Natural killer cell (primary cell): ENCODE measurements at regions not wholly inside any gene's neighbourhood (a gene's known extent, or its start where the extent isn't known, plus 50 kb on each side); places are given as distances from the start of the nearest gene placed in this dataset.

Source experiments
- ATAC-seq, 3 donors: fragments of 150-1000 bp in 2 of 3; fragments of 200-7000 bp in 1 of 3; cut with Tn5 transposase; 1 replicate in 1 of 3; 2 replicates in 2 of 3; pipeline ENCODE4 v1.10.0; 2021; ENCODE audit warnings: mild to moderate bottlenecking in 2 of 3, moderate library complexity in 2 of 3
- DNase-seq, 2 donors: peaks; one replicate each; pipeline versions ENCODE4 v3.0.0 to v3.0.0-alpha.2; 2013 to 2021; ENCODE audit warnings: mixed read lengths in 1 of 2
- H3K27ac ChIP-seq: one replicate; pipeline ENCODE4 v1.5.1; 2013; ENCODE audit warnings: mild to moderate bottlenecking, low read length
- H3K27me3 ChIP-seq: one replicate; pipeline ENCODE4 v1.6.1; 2013; ENCODE audit warnings: low read length; ENCODE audit not compliant: control insufficient read depth, insufficient read depth
- H3K36me3 ChIP-seq: one replicate; pipeline ENCODE4 v1.6.1; 2013; ENCODE audit warnings: low read length; ENCODE audit not compliant: control insufficient read depth, insufficient read depth
- H3K4me1 ChIP-seq: one replicate; pipeline ENCODE4 v1.6.1; 2013; ENCODE audit warnings: low read length; ENCODE audit not compliant: control insufficient read depth, insufficient read depth
- H3K4me3 ChIP-seq: one replicate; pipeline ENCODE4 v1.5.1; 2013; ENCODE audit warnings: low read length
- H3K9me3 ChIP-seq: one replicate; pipeline ENCODE4 v1.6.1; 2013; ENCODE audit warnings: low read length; ENCODE audit not compliant: control insufficient read depth, insufficient read depth
- H3K27ac Mint-ChIP-seq, 2 donors: one replicate each; pipeline ENCODE4 v1.8.0; 2022; ENCODE audit warnings: mild to moderate bottlenecking in 2 of 2, mixed read lengths in 2 of 2, moderate library complexity in 1 of 2
- H3K27me3 Mint-ChIP-seq, 2 donors: one replicate each; pipeline ENCODE4 v1.8.0; 2022; ENCODE audit warnings: low read depth in 2 of 2, mixed read lengths in 2 of 2
- H3K36me3 Mint-ChIP-seq: one replicate; pipeline ENCODE4 v1.8.0; 2022; ENCODE audit warnings: mixed read lengths
- H3K4me1 Mint-ChIP-seq, 2 donors: one replicate each; pipeline ENCODE4 v1.8.0; 2022; ENCODE audit warnings: mixed read lengths in 2 of 2
- H3K4me3 Mint-ChIP-seq: one replicate; pipeline ENCODE4 v1.8.0; 2022; ENCODE audit warnings: mild to moderate bottlenecking, moderate library complexity, mixed read lengths
- H3K9me3 Mint-ChIP-seq, 2 donors: one replicate each; pipeline ENCODE4 v1.8.0; 2022; ENCODE audit warnings: mixed read lengths in 2 of 2
- CTCF ChIP-seq: fragments of 200-600 bp; IDR thresholded peaks from one replicate; pipeline ENCODE4 v1.8.0; 2022; ENCODE audit warnings: antibody characterized with exemption
- WGBS: methylation state at CpG from one replicate; pipeline ENCODE4 v1.1.7; 2013; ENCODE audit warnings: missing lambda C conversion rate; ENCODE audit not compliant: insufficient coverage; 5-methylcytosine and 5-hydroxymethylcytosine counted together
- intact Hi-C: fragments of 100-400 bp; cut with micrococcal nuclease; formaldehyde crosslinking; loops from one replicate; pipeline ENCODE4 v1.14.2; 2022

GRCh38 chr18:55136864-55137263 lies 177.6 kb upstream of the CCDC68 start:
- H3K9me3 ChIP-seq, result no peaks in the 10 kb centered on the region
- H3K9me3 Mint-ChIP-seq, result peaks cover 2 to 3% of the 10 kb centered on the region in 2 donors
- DNase-seq, result no peak
- no peaks in the 10 kb centered on the region for H3K4me1 Mint-ChIP-seq
- no peak overlapping the region for H3K4me3 ChIP-seq
- intact Hi-C loops, result no loop called here
- H3K36me3 ChIP-seq, result no peaks in the 10 kb centered on the region
- H3K4me3 Mint-ChIP-seq, result no peak overlapping the region
- peaks cover 6 to 10% of the 10 kb centered on the region in 2 donors for H3K27me3 Mint-ChIP-seq
- no peaks in the 10 kb centered on the region for H3K36me3 Mint-ChIP-seq
- no peaks in the 10 kb centered on the region for H3K4me1 ChIP-seq
- no peak overlapping the region for H3K27ac ChIP-seq
- no peak overlapping the region for H3K27ac Mint-ChIP-seq
- no peaks in the 10 kb centered on the region for H3K27me3 ChIP-seq
- no peak for ATAC-seq
- 92% methylated on average over 5 of the region's 7 CpGs for WGBS
- no peak for TF ChIP-seq CTCF

GRCh38 chr18:55136258-55136657 lies 177.0 kb upstream of the CCDC68 start:
- Mint-ChIP-seq H3K4me3 (no peak overlapping the region), H3K4me1 (no peaks in the 10 kb centered on the region), H3K36me3 (no peaks in the 10 kb centered on the region), H3K27me3 (peaks cover 6 to 10% of the 10 kb centered on the region in 2 donors), H3K27ac (no peak overlapping the region), H3K9me3 (peaks cover 2 to 3% of the 10 kb centered on the region in 2 donors)
- H3K9me3 ChIP-seq, result no peaks in the 10 kb centered on the region
- no peak overlapping the region for H3K4me3 ChIP-seq
- ATAC-seq (no peak), DNase-seq (no peak)
- H3K36me3 ChIP-seq, result no peaks in the 10 kb centered on the region
- no peaks in the 10 kb centered on the region for H3K4me1 ChIP-seq
- H3K27me3 ChIP-seq, result no peaks in the 10 kb centered on the region
- TF ChIP-seq CTCF, result no peak
- no peak overlapping the region for H3K27ac ChIP-seq
- intact Hi-C loops, result no loop called here
- WGBS, result 82% methylated on average over 6 of the region's 6 CpGs

GRCh38 chr18:55133378-55133777 lies 174.1 kb upstream of the CCDC68 start:
- Histone ChIP-seq H3K4me1 (no peaks in the 10 kb centered on the region), H3K27ac (no peak overlapping the region), H3K4me3 (no peak overlapping the region), H3K27me3 (no peaks in the 10 kb centered on the region), H3K36me3 (no peaks in the 10 kb centered on the region), H3K9me3 (no peaks in the 10 kb centered on the region)
- Mint-ChIP-seq H3K4me3 (no peak overlapping the region), H3K36me3 (no peaks in the 10 kb centered on the region), H3K27me3 (peaks cover 3 to 10% of the 10 kb centered on the region in 2 donors), H3K9me3 (peaks cover 0 to 3% of the 10 kb centered on the region in 2 donors), H3K4me1 (no peaks in the 10 kb centered on the region), H3K27ac (no peak overlapping the region)
- TF ChIP-seq CTCF, result no peak
- WGBS, result 95% methylated on average over 5 of the region's 6 CpGs
- ATAC-seq (no peak), DNase-seq (no peak)
- intact Hi-C loops, result no loop called here

- Mint-ChIP-seq H3K36me3 (no peaks in the 10 kb centered on the region), H3K4me3 (no peak overlapping the region), H3K27me3 (peaks cover 0 to 2% of the 10 kb centered on the region in 2 donors), H3K9me3 (peaks cover 0 to 3% of the 10 kb centered on the region in 2 donors), H3K27ac (no peak overlapping the region), H3K4me1 (no peaks in the 10 kb centered on the region)
- H3K9me3 ChIP-seq, result no peaks in the 10 kb centered on the region
- no peaks in the 10 kb centered on the region for H3K36me3 ChIP-seq
- no peaks in the 10 kb centered on the region for H3K27me3 ChIP-seq
- no peak overlapping the region for H3K27ac ChIP-seq
- intact Hi-C loops, result no loop called here
- ATAC-seq (no peak), DNase-seq (no peak)
- no peak for TF ChIP-seq CTCF
- H3K4me1 ChIP-seq, result no peaks in the 10 kb centered on the region
- no peak overlapping the region for H3K4me3 ChIP-seq
- 79% methylated on average over 3 of the region's 3 CpGs for WGBS
These were observed 169.2 kb upstream of the CCDC68 start for GRCh38 chr18:55128437-55128836.
